Panc1 (cell line): ENCODE measurements at regions not wholly inside any gene's neighbourhood (a gene's known extent, or its start where the extent isn't known, plus 50 kb on each side); places are given as distances from the start of the nearest gene placed in this dataset.
A peak's percentile ranks its signal among the peaks of the same experiment; 100 is the strongest.

Experiments
- ATAC-seq: fragments of 200-7000 bp; cut with Tn5 transposase; 2 replicates; pipeline ENCODE4 v1.9.1; 2020; ENCODE audit warnings: mild to moderate bottlenecking, moderate library complexity
- BruUV-seq: library from RNA; stranded (reverse); fragments of 400-500 nt; replicated peaks from 2 replicates; lab custom pipeline; 2021; lab: Mats Ljungman, UMichigan
- CTCF ChIA-PET: fragments of 300-600 bp; sonication (Branson Sonifier 250); formaldehyde crosslinking; loops from one replicate; lab custom pipeline; 2022; ENCODE audit warnings: antibody characterized with exemption; lab: Charles Lee
- POLR2A ChIA-PET: fragments of 300-600 bp; sonication (Branson Sonifier 250); formaldehyde crosslinking; loops from one replicate; lab custom pipeline; 2022; ENCODE audit warnings: antibody characterized with exemption; lab: Charles Lee
- DNase-seq: peaks from one replicate; pipeline ENCODE4 v3.0.0-alpha.2; 2010; ENCODE audit warnings: low read depth, low spot score
- H3K27ac ChIP-seq: 2 replicates; pipeline ENCODE4 v1.5.1; 2011; ENCODE audit warnings: mild to moderate bottlenecking, low read length, inconsistent platforms
- H3K27me3 ChIP-seq: fragments of 200-500 bp; sonication (Bioruptor generic); 2 replicates; pipeline ENCODE4 v1.6.0; 2014; ENCODE audit warnings: low read length, inconsistent platforms; ENCODE audit not compliant: control insufficient read depth, insufficient read depth
- H3K36me3 ChIP-seq: fragments of 200-500 bp; sonication (Bioruptor generic); 2 replicates; pipeline ENCODE4 v1.5.1; 2014; ENCODE audit warnings: inconsistent platforms, mild to moderate bottlenecking, low read length, moderate library complexity; ENCODE audit not compliant: control insufficient read depth, insufficient read depth
- H3K4me1 ChIP-seq: 2 replicates; pipeline ENCODE4 v1.5.1; 2011; ENCODE audit warnings: inconsistent platforms, mild to moderate bottlenecking, low read length, moderate library complexity; ENCODE audit not compliant: control insufficient read depth, insufficient read depth
- H3K4me3 ChIP-seq, 2 experiments: 2 replicates each; pipeline ENCODE4 v1.5.1; 2011 to 2012; ENCODE audit warnings: low read depth in 2 of 2, low read length in 2 of 2, mild to moderate bottlenecking in 2 of 2, inconsistent platforms in 1 of 2, moderate library complexity in 1 of 2
- H3K9me3 ChIP-seq: fragments of 200-500 bp; sonication (Bioruptor generic); 2 replicates; pipeline ENCODE4 v1.5.1; 2014; ENCODE audit warnings: low read depth, mild to moderate bottlenecking, inconsistent platforms, low read length, moderate library complexity; ENCODE audit not compliant: control insufficient read depth, insufficient read depth
- POLR2AphosphoS5 ChIP-seq: IDR thresholded peaks from 2 replicates; pipeline ENCODE4 v1.6.1; 2012; ENCODE audit warnings: mild to moderate bottlenecking, low read depth, low read length, moderate library complexity
- in situ Hi-C: cut with HindIII; loops from 2 replicates; pipeline ENCODE4 v1.10.0; 2016; ENCODE audit warnings: low sequenced_read_pairs, low pct_unique_long_range_greater_than_20kb
- intact Hi-C: fragments of 100-400 bp; cut with micrococcal nuclease; formaldehyde crosslinking; loops from one replicate; pipeline ENCODE4 v1.10.0; 2022; ENCODE audit not compliant: unreplicated experiment

GRCh38 chr10:121426307-121426706 lies 171.9 kb downstream of the FGFR2 start:
- no peak for TF ChIP-seq POLR2AphosphoS5
- ChIA-PET CTCF (interaction anchor here (0.7 kb wide), 1 partner anchor 12 kb away, joined by 4 read pairs; no protein-coding TSS in a partner anchor), POLR2A (no interaction called here)
- in situ Hi-C loops, result no loop called here
- Histone ChIP-seq H3K36me3 (no peaks in the 10 kb centered on the region), H3K4me3 (no peak overlapping the region), H3K27me3 (no peaks in the 10 kb centered on the region), H3K9me3 (no peaks in the 10 kb centered on the region), H3K27ac (no peak overlapping the region), H3K4me1 (no peaks in the 10 kb centered on the region)
- ATAC-seq, result peak; percentile 77; the same call in 1 of the 2 replicates
- intact Hi-C loops, result no loop called here
- DNase-seq, result no peak
- BruUV-seq, result no TSS peak
